ENCODE measurements at regions not wholly inside any gene's neighbourhood (a gene's known extent, or its start where the extent isn't known, plus 50 kb on each side); places are given as distances from the start of the nearest gene placed in this dataset.
"Not testable (repeated sequence)": the region's sequence is repeated elsewhere in the genome, so short reads cannot be mapped to it uniquely, and the experiment has no call there.

DNA sequence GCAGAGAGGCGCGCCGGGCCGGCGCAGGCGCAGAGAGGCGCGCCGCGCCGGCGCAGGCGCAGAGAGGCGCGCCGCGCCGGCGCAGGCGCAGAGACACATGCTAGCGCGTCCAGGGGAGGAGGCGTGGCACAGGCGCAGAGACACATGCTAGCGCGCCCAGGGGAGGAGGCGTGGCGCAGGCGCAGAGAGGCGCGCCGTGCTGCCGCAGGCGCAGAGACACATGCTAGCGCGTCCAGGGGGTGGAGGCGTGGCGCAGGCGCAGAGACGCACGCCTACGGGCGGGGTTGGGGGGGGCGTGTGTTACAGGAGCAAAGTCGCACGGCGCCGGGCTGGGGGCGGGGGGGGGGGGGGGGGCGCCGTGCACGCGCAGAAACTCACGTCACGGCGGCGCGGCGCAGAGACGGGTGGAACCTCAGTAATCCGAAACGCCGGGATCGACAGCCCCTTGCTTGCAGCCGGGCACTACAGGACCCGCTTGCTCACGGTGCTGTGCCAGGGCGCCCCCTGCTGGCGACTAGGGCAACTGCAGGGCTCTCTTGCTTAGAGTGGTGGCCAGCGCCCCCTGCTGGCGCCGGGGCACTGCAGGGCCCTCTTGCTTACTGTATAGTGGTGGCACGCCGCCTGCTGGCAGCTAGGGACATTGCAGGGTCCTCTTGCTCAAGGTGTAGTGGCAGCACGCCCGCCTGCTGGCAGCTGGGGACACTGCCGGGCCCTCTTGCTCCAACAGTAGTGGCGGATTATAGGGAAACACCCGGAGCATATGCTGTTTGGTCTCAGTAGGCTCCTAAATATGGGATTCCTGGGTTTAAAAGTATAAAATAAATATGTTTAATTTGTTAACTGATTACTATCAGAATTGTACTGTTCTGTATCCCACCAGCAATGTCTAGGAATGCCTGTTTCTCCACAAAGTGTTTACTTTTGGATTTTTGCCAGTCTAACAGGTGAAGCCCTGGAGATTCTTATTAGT is 269.9 kb downstream of the OR4F29 start:
- WGBS = 84% methylated on average over 23 of the region's 79 CpGs
- H3K9me3 ChIP-seq, H3K36me3 ChIP-seq, H3K27ac ChIP-seq, H3K4me1 ChIP-seq, H3K27me3 ChIP-seq, H3K4me3 ChIP-seq: not testable (repeated sequence)
- peak; percentile 87 to 89 for DNase-seq (ENCODE audit: low spot score in 2 of 2)
- TF ChIP-seq, protein P1, sequence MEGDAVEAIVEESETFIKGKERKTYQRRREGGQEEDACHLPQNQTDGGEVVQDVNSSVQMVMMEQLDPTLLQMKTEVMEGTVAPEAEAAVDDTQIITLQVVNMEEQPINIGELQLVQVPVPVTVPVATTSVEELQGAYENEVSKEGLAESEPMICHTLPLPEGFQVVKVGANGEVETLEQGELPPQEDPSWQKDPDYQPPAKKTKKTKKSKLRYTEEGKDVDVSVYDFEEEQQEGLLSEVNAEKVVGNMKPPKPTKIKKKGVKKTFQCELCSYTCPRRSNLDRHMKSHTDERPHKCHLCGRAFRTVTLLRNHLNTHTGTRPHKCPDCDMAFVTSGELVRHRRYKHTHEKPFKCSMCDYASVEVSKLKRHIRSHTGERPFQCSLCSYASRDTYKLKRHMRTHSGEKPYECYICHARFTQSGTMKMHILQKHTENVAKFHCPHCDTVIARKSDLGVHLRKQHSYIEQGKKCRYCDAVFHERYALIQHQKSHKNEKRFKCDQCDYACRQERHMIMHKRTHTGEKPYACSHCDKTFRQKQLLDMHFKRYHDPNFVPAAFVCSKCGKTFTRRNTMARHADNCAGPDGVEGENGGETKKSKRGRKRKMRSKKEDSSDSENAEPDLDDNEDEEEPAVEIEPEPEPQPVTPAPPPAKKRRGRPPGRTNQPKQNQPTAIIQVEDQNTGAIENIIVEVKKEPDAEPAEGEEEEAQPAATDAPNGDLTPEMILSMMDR (IDR thresholded peaks at IDR 0.05) = peak in 1 of 2 donors; percentile 49

DNA sequence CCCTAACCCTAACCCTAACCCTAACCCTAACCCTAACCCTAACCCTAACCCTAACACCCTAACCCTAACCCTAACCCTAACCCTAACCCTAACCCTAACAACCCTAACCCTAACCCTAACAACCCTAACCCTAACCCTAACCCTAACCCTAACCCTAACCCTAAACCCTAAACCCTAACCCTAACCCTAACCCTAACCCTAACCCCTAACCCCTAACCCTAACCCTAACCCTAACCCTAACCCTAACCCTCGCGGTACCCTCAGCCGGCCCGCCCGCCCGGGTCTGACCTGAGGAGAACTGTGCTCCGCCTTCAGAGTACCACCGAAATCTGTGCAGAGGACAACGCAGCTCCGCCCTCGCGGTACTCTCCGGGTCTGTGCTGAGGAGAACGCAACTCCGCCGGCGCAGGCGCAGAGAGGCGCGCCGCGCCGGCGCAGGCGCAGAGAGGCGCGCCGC is 270.7 kb downstream of the OR4F29 start:
- not testable (repeated sequence) for H3K4me3 ChIP-seq, H3K4me1 ChIP-seq, H3K27ac ChIP-seq, H3K9me3 ChIP-seq, H3K36me3 ChIP-seq, H3K27me3 ChIP-seq
- WGBS = 100% methylated on average over 1 of the region's 28 CpGs
- peak; percentile 60 to 79 for DNase-seq (ENCODE audit: low spot score in 2 of 2)

GRCh38 chr1:138842-139241 is 312.6 kb downstream of the OR4F29 start:
- not testable (repeated sequence) for H3K4me1 ChIP-seq, H3K27me3 ChIP-seq, H3K36me3 ChIP-seq, H3K27ac ChIP-seq, H3K9me3 ChIP-seq, H3K4me3 ChIP-seq
- 90% methylated on average over 3 of the region's 4 CpGs for WGBS
- DNase-seq (ENCODE audit: low spot score in 2 of 2) = peak in 1 of 2 donors; percentile 25

GRCh38 chr1:137664-138063 is 313.8 kb downstream of the OR4F29 start:
- DNase-seq (ENCODE audit: low spot score in 2 of 2) = peak in 1 of 2 donors; percentile 27
- not testable (repeated sequence) for H3K27me3 ChIP-seq, H3K4me1 ChIP-seq, H3K4me3 ChIP-seq, H3K27ac ChIP-seq, H3K36me3 ChIP-seq, H3K9me3 ChIP-seq
- WGBS = no CpG with 5 or more reads among the region's 16 CpGs

- H3K4me3 ChIP-seq, H3K36me3 ChIP-seq, H3K27me3 ChIP-seq, H3K4me1 ChIP-seq, H3K27ac ChIP-seq, H3K9me3 ChIP-seq: not testable (repeated sequence)
- 94% methylated on average over 23 of the region's 34 CpGs for WGBS
- DNase-seq (ENCODE audit: low spot score in 2 of 2) = peak in 1 of 2 donors; percentile 55
These were observed 315.0 kb downstream of the OR4F29 start for GRCh38 chr1:136344-136932.

DNA sequence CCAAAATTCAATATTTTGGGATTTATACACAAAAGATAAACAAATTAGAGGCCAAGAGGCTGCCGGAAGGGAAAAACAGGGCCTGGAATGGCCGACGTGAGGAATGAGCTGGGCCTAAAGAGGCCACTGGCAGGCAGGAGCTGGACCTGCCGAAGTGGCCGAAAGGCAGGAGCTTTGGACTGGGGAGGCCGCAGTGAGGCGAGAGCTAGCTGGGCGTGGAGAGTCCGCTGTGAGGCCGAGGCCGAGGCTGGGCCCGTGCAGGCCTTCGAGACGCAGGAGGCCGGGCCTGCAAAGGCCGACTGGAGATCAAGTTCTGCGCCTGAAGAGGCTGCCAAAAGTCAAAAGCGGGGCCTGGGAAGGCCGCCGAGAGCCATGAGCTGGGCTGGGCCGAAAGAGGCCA is 316.5 kb downstream of the OR4F29 start:
- H3K27me3 ChIP-seq, H3K4me3 ChIP-seq, H3K9me3 ChIP-seq, H3K36me3 ChIP-seq, H3K27ac ChIP-seq, H3K4me1 ChIP-seq: not testable (repeated sequence)
- peak in 1 of 2 donors; percentile 17 for DNase-seq (ENCODE audit: low spot score in 2 of 2)
- 95% methylated on average over 20 of the region's 21 CpGs for WGBS

DNA sequence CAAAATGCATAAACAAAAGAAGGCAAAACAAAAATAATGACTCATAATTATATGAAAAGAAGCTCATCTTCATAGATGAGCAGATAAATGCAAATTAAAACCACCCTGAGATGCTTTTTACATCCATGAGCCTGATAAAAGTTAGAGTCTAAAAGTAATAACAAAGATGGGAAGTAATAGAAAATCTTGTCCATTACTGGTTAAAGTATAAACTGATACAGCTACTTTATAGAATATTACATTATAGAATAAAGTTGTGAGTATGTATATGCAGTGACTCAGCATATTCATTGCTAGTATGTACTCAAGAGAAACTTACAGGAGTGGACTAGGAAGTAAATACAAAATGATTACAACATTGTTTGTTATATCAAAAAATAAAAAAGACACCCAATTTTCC is 333.0 kb downstream of the OR4F29 start:
- DNase-seq (ENCODE audit: low spot score in 2 of 2); H3K27me3 ChIP-seq; H3K36me3 ChIP-seq; H3K27ac ChIP-seq; H3K4me3 ChIP-seq; H3K9me3 ChIP-seq; H3K4me1 ChIP-seq: not testable (repeated sequence)

DNA sequence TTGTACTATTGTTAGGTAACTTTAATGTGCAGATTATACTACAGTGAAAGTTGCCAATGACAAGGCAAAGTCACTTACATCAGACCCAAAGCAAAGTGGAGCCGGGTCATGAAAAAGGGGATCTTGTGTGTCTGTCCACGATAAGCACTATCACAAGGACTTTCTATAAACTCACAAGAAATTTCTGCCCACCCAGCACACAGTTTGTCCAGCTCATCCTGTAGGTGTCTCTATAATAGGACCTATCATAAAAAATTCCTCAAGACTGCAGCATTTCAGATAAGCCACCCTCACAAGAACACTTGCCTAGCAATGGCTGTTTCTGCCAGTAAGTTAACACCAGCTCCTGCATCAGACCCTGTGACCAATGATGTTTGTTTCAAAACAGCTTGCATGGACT is 335.9 kb downstream of the OR4F29 start:
- H3K27me3 ChIP-seq; H3K4me3 ChIP-seq; H3K9me3 ChIP-seq; H3K27ac ChIP-seq; DNase-seq (ENCODE audit: low spot score in 2 of 2); H3K36me3 ChIP-seq; H3K4me1 ChIP-seq: not testable (repeated sequence)
- 43% methylated on average over 1 of the region's 2 CpGs for WGBS

DNA sequence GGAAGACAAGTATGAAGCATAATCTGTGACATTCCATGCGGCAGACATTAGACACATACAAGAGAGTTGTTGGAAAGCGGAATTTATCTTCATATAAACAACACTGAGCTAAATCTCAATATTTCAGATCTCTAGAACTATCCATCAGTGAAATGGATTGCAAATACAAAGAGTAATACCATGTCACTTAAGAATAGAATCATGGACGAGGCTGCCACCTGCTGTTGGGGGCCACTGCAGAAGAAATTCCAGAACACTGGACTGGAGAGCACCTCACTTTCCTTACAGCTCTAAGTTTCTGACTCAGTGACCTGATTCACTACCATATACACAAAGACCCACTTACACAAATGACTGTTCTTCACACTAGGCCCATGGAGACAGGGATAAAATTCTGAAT is 346.7 kb downstream of the OR4F29 start:
- not testable (repeated sequence) for H3K4me1 ChIP-seq; H3K27me3 ChIP-seq; H3K9me3 ChIP-seq; H3K27ac ChIP-seq; DNase-seq (ENCODE audit: low spot score in 2 of 2); H3K36me3 ChIP-seq; H3K4me3 ChIP-seq
- no CpG with 5 or more reads among the region's 3 CpGs for WGBS

DNA sequence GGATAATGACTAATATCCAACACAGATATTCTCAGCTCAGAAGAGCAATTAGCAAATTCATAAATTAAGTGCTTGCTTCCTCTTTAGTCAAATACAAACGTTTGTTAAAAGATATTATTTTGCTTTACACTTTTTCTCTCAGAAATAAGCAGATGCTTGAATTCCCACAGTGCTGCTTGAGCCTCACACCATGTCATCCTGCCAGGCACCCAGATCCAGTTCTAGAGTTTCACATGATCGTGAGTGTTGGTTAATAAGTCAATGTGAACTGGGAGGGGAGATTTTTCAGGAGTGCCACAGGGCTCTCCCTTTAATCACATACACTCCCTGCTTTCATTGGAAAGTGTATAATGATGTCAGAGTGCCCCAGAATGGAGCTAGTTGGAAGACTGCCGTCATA is 352.0 kb downstream of the OR4F29 start:
- H3K27me3 ChIP-seq; H3K4me3 ChIP-seq; H3K4me1 ChIP-seq; H3K36me3 ChIP-seq; H3K9me3 ChIP-seq; H3K27ac ChIP-seq; DNase-seq (ENCODE audit: low spot score in 2 of 2): not testable (repeated sequence)
- WGBS = no CpG with 5 or more reads among the region's 3 CpGs

DNA sequence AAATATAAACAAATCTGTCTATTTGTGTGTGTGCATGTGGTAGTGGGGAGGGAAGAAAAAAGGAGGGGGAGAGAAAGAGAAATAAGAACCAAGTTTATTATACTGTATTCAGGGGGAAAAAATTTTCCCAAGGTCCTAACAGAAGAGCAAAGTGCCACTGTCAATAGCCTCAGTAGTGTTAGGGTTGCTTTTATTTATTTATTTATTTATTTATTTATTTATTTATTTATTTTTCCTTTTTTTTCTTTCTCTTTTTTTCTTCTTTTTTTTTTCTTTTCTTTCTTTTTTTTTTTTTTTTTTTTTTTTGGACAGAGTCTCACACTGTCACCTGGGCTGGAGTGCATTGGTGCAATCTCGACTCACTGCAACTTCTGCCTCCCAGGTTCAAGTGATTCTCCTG is 352.7 kb downstream of the OR4F29 start:
- H3K4me1 ChIP-seq; H3K9me3 ChIP-seq; H3K36me3 ChIP-seq; H3K27ac ChIP-seq; H3K27me3 ChIP-seq; DNase-seq (ENCODE audit: low spot score in 2 of 2); H3K4me3 ChIP-seq: not testable (repeated sequence)
- WGBS = no CpG with 5 or more reads among the region's 1 CpG

DNA sequence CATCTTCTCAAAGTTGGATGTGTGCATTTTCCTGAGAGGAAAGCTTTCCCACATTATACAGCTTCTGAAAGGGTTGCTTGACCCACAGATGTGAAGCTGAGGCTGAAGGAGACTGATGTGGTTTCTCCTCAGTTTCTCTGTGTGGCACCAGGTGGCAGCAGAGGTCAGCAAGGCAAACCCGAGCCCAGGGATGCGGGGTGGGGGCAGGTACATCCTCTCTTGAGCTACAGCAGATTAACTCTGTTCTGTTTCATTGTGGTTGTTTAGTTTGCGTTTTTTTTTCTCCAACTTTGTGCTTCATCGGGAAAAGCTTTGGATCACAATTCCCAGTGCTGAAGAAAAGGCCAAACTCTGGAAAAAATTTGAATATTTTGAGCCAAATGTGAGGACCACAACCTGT is 360.2 kb downstream of the OR4F29 start:
- H3K36me3 ChIP-seq; H3K27ac ChIP-seq; H3K27me3 ChIP-seq; H3K9me3 ChIP-seq; H3K4me1 ChIP-seq; DNase-seq (ENCODE audit: low spot score in 2 of 2); H3K4me3 ChIP-seq: not testable (repeated sequence)
- WGBS = no CpG with 5 or more reads among the region's 4 CpGs

GRCh38 chr1:88110-88509 is 363.4 kb downstream of the OR4F29 start:
- 81% methylated on average over 6 of the region's 9 CpGs for WGBS
- not testable (repeated sequence) for H3K36me3 ChIP-seq; H3K9me3 ChIP-seq; H3K4me3 ChIP-seq; H3K4me1 ChIP-seq; H3K27me3 ChIP-seq; H3K27ac ChIP-seq; DNase-seq (ENCODE audit: low spot score in 2 of 2)
